WTC11 (cell line): ENCODE measurements at regions not wholly inside any gene's neighbourhood (a gene's known extent, or its start where the extent isn't known, plus 50 kb on each side); places are given as distances from the start of the nearest gene placed in this dataset.

ENCODE experiments used
- ATAC-seq: fragments of 200-7000 bp; cut with Tn5 transposase; 2 replicates; pipeline ENCODE4 v1.10.0; 2021; ENCODE audit warnings: mild to moderate bottlenecking, moderate library complexity
- CTCF ChIA-PET: fragments of 300-600 bp; sonication (Branson Sonifier 250); formaldehyde crosslinking; loops from one replicate; lab custom pipeline; 2021; ENCODE audit warnings: antibody characterized with exemption; lab: Charles Lee
- POLR2A ChIA-PET: fragments of 350-600 bp; sonication (Branson Sonifier 250); formaldehyde crosslinking; loops from one replicate; lab custom pipeline; 2021; ENCODE audit warnings: antibody characterized with exemption; lab: Charles Lee
- DNase-seq: peaks from one replicate; pipeline ENCODE4 v3.0.0; 2021; ENCODE audit warnings: low spot score
- H3K27ac Mint-ChIP-seq: 2 replicates; pipeline ENCODE4 v1.8.0; 2021; ENCODE audit warnings: mixed read lengths
- H3K27me3 Mint-ChIP-seq: 2 replicates; pipeline ENCODE4 v1.8.0; 2021; ENCODE audit warnings: low read depth, mild to moderate bottlenecking, moderate library complexity, mixed read lengths
- H3K36me3 Mint-ChIP-seq: 2 replicates; pipeline ENCODE4 v1.8.0; 2021; ENCODE audit warnings: mixed read lengths
- H3K4me1 Mint-ChIP-seq: 2 replicates; pipeline ENCODE4 v1.8.0; 2022; ENCODE audit warnings: mixed read lengths
- H3K4me3 Mint-ChIP-seq: 2 replicates; pipeline ENCODE4 v1.8.0; 2021; ENCODE audit warnings: mild to moderate bottlenecking, moderate library complexity, mixed read lengths
- H3K9me3 Mint-ChIP-seq: 2 replicates; pipeline ENCODE4 v1.8.0; 2021; ENCODE audit warnings: mixed read lengths
- ATF1 ChIP-seq: sonication (generic); formaldehyde crosslinking; IDR thresholded peaks from 2 replicates; pipeline ENCODE4 v1.8.1; 2023; ENCODE audit warnings: mild to moderate bottlenecking, moderate library complexity, missing genetic modification reagents
- CBFB ChIP-seq: sonication (generic); formaldehyde crosslinking; IDR thresholded peaks from 2 replicates; pipeline ENCODE4 v1.8.1; 2022; ENCODE audit warnings: mild to moderate bottlenecking, low read depth, missing genetic modification reagents
- E2F4 ChIP-seq: sonication (generic); formaldehyde crosslinking; IDR thresholded peaks from 2 replicates; pipeline ENCODE4 v1.8.1; 2022; ENCODE audit warnings: low read depth, mild to moderate bottlenecking, moderate library complexity, missing genetic modification reagents, borderline replicate concordance
- KAT7 ChIP-seq: sonication (generic); formaldehyde crosslinking; IDR thresholded peaks from 2 replicates; pipeline ENCODE4 v1.8.1; 2023; ENCODE audit warnings: missing genetic modification reagents, mild to moderate bottlenecking, borderline replicate concordance
- ZNF263 ChIP-seq: sonication (generic); formaldehyde crosslinking; IDR thresholded peaks from 2 replicates; pipeline ENCODE4 v1.8.1; 2022; ENCODE audit warnings: low read depth, mild to moderate bottlenecking, moderate library complexity, missing genetic modification reagents
- ZNF425 ChIP-seq: fragments of 250-450 bp; sonication (Bioruptor Pico); conservative IDR thresholded peaks from 2 replicates; pipeline ENCODE4 v1.9.0; 2021; ENCODE audit warnings: mild to moderate bottlenecking
- ZNF512 ChIP-seq: sonication (generic); formaldehyde crosslinking; IDR thresholded peaks from 2 replicates; pipeline ENCODE4 v1.8.1; 2022; ENCODE audit warnings: missing genetic modification reagents, borderline replicate concordance
- ZNF671 ChIP-seq: fragments of 250-450 bp; sonication (Bioruptor Pico); IDR thresholded peaks from 2 replicates; pipeline ENCODE4 v1.8.0; 2021; ENCODE audit warnings: mild to moderate bottlenecking
- TF ChIP-seq, protein P1 (sequence below): sonication (generic); formaldehyde crosslinking; IDR thresholded peaks from 2 replicates; pipeline ENCODE4 v1.8.0; 2023; ENCODE audit warnings: missing genetic modification reagents, mild to moderate bottlenecking, borderline replicate concordance
- TF ChIP-seq, protein P2 (sequence below): sonication (generic); formaldehyde crosslinking; IDR thresholded peaks from 2 replicates; pipeline ENCODE4 v1.8.0; 2023; ENCODE audit warnings: missing genetic modification reagents
- TF ChIP-seq, protein P3 (sequence below): sonication (generic); formaldehyde crosslinking; IDR thresholded peaks from 2 replicates; pipeline ENCODE4 v1.8.1; 2023; ENCODE audit warnings: mild to moderate bottlenecking, missing genetic modification reagents, moderate library complexity
- TF ChIP-seq, protein P4 (sequence below): sonication (generic); formaldehyde crosslinking; conservative IDR thresholded peaks from 2 replicates; pipeline ENCODE4 v1.8.1; 2022; ENCODE audit warnings: mild to moderate bottlenecking, missing genetic modification reagents
- TF ChIP-seq, protein P5 (sequence below): fragments of 250-450 bp; sonication (Bioruptor Pico); IDR thresholded peaks from 2 replicates; pipeline ENCODE4 v1.9.0; 2021; ENCODE audit warnings: mild to moderate bottlenecking, borderline replicate concordance

DNA sequence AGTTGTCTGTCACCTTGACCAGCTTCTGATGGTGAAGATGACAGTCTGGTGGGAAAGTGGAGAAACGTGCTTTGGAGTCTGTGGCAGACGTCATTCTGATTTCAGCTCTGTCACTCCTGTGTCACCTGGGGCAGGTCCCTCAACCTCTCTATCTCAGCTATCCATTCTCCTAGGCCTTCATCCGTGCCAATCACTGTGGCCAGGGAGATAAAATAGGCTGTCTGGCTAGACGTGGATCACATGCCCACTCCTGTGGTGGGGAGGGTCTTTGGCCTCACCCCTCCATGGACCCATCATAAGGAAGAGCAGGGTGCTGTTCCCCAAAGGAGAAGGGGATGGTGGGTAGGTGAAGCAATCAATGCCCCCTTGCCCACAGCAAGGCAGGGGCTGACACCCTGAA is 140.3 kb downstream of the ACTL8 start (continued):
- TF ChIP-seq, protein P1, sequence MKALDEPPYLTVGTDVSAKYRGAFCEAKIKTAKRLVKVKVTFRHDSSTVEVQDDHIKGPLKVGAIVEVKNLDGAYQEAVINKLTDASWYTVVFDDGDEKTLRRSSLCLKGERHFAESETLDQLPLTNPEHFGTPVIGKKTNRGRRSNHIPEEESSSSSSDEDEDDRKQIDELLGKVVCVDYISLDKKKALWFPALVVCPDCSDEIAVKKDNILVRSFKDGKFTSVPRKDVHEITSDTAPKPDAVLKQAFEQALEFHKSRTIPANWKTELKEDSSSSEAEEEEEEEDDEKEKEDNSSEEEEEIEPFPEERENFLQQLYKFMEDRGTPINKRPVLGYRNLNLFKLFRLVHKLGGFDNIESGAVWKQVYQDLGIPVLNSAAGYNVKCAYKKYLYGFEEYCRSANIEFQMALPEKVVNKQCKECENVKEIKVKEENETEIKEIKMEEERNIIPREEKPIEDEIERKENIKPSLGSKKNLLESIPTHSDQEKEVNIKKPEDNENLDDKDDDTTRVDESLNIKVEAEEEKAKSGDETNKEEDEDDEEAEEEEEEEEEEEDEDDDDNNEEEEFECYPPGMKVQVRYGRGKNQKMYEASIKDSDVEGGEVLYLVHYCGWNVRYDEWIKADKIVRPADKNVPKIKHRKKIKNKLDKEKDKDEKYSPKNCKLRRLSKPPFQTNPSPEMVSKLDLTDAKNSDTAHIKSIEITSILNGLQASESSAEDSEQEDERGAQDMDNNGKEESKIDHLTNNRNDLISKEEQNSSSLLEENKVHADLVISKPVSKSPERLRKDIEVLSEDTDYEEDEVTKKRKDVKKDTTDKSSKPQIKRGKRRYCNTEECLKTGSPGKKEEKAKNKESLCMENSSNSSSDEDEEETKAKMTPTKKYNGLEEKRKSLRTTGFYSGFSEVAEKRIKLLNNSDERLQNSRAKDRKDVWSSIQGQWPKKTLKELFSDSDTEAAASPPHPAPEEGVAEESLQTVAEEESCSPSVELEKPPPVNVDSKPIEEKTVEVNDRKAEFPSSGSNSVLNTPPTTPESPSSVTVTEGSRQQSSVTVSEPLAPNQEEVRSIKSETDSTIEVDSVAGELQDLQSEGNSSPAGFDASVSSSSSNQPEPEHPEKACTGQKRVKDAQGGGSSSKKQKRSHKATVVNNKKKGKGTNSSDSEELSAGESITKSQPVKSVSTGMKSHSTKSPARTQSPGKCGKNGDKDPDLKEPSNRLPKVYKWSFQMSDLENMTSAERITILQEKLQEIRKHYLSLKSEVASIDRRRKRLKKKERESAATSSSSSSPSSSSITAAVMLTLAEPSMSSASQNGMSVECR (CRISPR knock-in tag) = no peak
- TF ChIP-seq, protein P2, sequence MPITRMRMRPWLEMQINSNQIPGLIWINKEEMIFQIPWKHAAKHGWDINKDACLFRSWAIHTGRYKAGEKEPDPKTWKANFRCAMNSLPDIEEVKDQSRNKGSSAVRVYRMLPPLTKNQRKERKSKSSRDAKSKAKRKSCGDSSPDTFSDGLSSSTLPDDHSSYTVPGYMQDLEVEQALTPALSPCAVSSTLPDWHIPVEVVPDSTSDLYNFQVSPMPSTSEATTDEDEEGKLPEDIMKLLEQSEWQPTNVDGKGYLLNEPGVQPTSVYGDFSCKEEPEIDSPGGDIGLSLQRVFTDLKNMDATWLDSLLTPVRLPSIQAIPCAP (CRISPR knock-in tag) = no peak
- TF ChIP-seq ATF1 (CRISPR knock-in tag) = no peak

- Mint-ChIP-seq H3K27me3 (peaks cover 38% of the 10 kb centered on the region), H3K9me3 (no peaks in the 10 kb centered on the region), H3K4me3 (no peak overlapping the region), H3K36me3 (no peaks in the 10 kb centered on the region), H3K4me1 (no peaks in the 10 kb centered on the region)
- DNase-seq = no peak
- CTCF ChIA-PET = no interaction called here
- no peak for ATAC-seq
- no peak for TF ChIP-seq E2F4 (CRISPR knock-in tag)
- TF ChIP-seq, protein P3, sequence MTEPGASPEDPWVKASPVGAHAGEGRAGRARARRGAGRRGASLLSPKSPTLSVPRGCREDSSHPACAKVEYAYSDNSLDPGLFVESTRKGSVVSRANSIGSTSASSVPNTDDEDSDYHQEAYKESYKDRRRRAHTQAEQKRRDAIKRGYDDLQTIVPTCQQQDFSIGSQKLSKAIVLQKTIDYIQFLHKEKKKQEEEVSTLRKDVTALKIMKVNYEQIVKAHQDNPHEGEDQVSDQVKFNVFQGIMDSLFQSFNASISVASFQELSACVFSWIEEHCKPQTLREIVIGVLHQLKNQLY = no peak
- TF ChIP-seq, all 79 proteins: peak for 0
- POLR2A ChIA-PET = no interaction called here
- H3K27ac Mint-ChIP-seq = no peak overlapping the region
Measured at GRCh38 chr1:17895986-17896385, 140.9 kb downstream of the ACTL8 start.

DNA sequence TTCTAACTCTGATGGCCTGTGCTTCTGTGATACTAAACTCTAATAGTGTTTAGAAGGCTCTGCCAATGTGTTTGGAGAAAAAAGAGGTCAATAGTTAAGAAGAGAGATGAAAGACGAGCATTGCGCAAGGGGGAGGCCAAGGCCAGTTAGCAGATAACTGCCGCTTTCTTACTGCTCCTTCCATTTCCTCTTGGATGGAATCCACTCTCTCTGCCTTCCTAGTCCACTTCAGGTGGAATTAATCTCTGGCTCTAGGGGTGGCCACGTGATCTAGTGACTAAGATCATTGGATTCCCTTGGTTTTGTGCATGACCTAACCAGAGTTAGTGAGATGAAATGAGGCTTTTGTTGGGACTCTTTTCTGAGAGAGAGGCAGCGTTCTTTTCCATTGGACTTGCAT is 148.3 kb downstream of the ACTL8 start:
- H3K27ac Mint-ChIP-seq = no peak overlapping the region
- ChIA-PET POLR2A (no interaction called here), CTCF (no interaction called here)
- no peaks in the 10 kb centered on the region for H3K36me3 Mint-ChIP-seq
- no peak for DNase-seq
- no peak overlapping the region for H3K4me3 Mint-ChIP-seq
- H3K9me3 Mint-ChIP-seq = peaks cover 6% of the 10 kb centered on the region; the same call in 1 of the 2 replicates
- no peak for ATAC-seq
- H3K4me1 Mint-ChIP-seq = no peaks in the 10 kb centered on the region
- peaks cover 53% of the 10 kb centered on the region for H3K27me3 Mint-ChIP-seq
- TF ChIP-seq E2F4 (CRISPR knock-in tag) (no peak), ZNF263 (CRISPR knock-in tag) (no peak), KAT7 (CRISPR knock-in tag) (no peak), CBFB (no peak), ZNF671 (CRISPR knock-in tag) (no peak), ZNF425 (CRISPR knock-in tag) (no peak), ZNF512 (CRISPR knock-in tag) (no peak)
- TF ChIP-seq, protein P4, sequence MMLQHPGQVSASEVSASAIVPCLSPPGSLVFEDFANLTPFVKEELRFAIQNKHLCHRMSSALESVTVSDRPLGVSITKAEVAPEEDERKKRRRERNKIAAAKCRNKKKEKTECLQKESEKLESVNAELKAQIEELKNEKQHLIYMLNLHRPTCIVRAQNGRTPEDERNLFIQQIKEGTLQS (CRISPR knock-in tag) = no peak
- TF ChIP-seq, protein P5, sequence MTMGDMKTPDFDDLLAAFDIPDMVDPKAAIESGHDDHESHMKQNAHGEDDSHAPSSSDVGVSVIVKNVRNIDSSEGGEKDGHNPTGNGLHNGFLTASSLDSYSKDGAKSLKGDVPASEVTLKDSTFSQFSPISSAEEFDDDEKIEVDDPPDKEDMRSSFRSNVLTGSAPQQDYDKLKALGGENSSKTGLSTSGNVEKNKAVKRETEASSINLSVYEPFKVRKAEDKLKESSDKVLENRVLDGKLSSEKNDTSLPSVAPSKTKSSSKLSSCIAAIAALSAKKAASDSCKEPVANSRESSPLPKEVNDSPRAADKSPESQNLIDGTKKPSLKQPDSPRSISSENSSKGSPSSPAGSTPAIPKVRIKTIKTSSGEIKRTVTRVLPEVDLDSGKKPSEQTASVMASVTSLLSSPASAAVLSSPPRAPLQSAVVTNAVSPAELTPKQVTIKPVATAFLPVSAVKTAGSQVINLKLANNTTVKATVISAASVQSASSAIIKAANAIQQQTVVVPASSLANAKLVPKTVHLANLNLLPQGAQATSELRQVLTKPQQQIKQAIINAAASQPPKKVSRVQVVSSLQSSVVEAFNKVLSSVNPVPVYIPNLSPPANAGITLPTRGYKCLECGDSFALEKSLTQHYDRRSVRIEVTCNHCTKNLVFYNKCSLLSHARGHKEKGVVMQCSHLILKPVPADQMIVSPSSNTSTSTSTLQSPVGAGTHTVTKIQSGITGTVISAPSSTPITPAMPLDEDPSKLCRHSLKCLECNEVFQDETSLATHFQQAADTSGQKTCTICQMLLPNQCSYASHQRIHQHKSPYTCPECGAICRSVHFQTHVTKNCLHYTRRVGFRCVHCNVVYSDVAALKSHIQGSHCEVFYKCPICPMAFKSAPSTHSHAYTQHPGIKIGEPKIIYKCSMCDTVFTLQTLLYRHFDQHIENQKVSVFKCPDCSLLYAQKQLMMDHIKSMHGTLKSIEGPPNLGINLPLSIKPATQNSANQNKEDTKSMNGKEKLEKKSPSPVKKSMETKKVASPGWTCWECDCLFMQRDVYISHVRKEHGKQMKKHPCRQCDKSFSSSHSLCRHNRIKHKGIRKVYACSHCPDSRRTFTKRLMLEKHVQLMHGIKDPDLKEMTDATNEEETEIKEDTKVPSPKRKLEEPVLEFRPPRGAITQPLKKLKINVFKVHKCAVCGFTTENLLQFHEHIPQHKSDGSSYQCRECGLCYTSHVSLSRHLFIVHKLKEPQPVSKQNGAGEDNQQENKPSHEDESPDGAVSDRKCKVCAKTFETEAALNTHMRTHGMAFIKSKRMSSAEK (CRISPR knock-in tag) = no peak
